Gastrocnemius medialis (tissue), 4 donors: ENCODE measurements at regions not wholly inside any gene's neighbourhood (a gene's known extent, or its start where the extent isn't known, plus 50 kb on each side); places are given as distances from the start of the nearest gene placed in this dataset.

Source experiments
- ATAC-seq, 2 donors: fragments of 150-250 bp; one replicate each; pipeline ENCODE4 v1.9.1; 2016
- DNase-seq, 2 donors: peaks; one replicate each; pipeline ENCODE4 v3.0.0-alpha.2; 2019
- H3K27ac ChIP-seq, 4 donors: fragments of 200-600 bp; sonication (generic); 1 replicate in 1 of 4; 2 replicates in 3 of 4; pipeline ENCODE4 v1.5.1; 2016 to 2018; ENCODE audit warnings: mild to moderate bottlenecking in 2 of 4, moderate library complexity in 1 of 4
- H3K27me3 ChIP-seq, 3 donors: fragments of 200-600 bp; sonication (generic) in 2 of 3; 1 replicate in 1 of 3; 2 replicates in 2 of 3; pipeline versions ENCODE4 v1.5.1 to v1.6.0; 2016 to 2019; ENCODE audit warnings: mild to moderate bottlenecking in 1 of 3, moderate library complexity in 1 of 3
- H3K36me3 ChIP-seq, 2 donors: fragments of 200-600 bp; sonication (generic) in 1 of 2; one replicate each; pipeline ENCODE4 v1.5.1; 2017 to 2018
- H3K4me1 ChIP-seq, 2 donors: fragments of 200-600 bp; sonication (generic) in 1 of 2; one replicate each; pipeline ENCODE4 v1.5.1; 2016 to 2017; ENCODE audit warnings: mild to moderate bottlenecking in 2 of 2
- H3K4me3 ChIP-seq, 4 donors: fragments of 200-600 bp; sonication (generic) in 3 of 4; 1 replicate in 1 of 4; 2 replicates in 3 of 4; pipeline ENCODE4 v1.5.1; 2016 to 2019; ENCODE audit warnings: mild to moderate bottlenecking in 2 of 4
- H3K9me3 ChIP-seq, 3 donors: fragments of 200-600 bp; sonication (generic) in 2 of 3; 1 replicate in 1 of 3; 2 replicates in 2 of 3; pipeline ENCODE4 v1.5.1; 2016 to 2019
- CTCF ChIP-seq, 5 experiments: fragments of 450-650 bp in 3 of 5; fragments of 200-600 bp in 2 of 5; sonication (generic) in 2 of 5; IDR thresholded peaks in 4 of 5; conservative IDR thresholded peaks in 1 of 5; 1 replicate in 4 of 5; 2 replicates in 1 of 5; pipeline ENCODE4 v1.5.1; 2016 to 2019; ENCODE audit warnings: antibody characterized with exemption in 5 of 5, mild to moderate bottlenecking in 3 of 5, moderate library complexity in 3 of 5
- POLR2A ChIP-seq, 2 donors: fragments of 450-650 bp; IDR thresholded peaks; one replicate each; pipeline ENCODE4 v1.6.1; 2017; ENCODE audit warnings: antibody characterized with exemption in 2 of 2, mild to moderate bottlenecking in 2 of 2, moderate library complexity in 2 of 2
- in situ Hi-C, 4 donors: fragments of 200-750 bp; cut with MboI; loops; one replicate each; pipeline versions ENCODE4 v1.15.0 to v1.8.0; 2017; ENCODE audit warnings: low sequenced_read_pairs in 4 of 4
- intact Hi-C: fragments of 100-400 bp; cut with DNase I; formaldehyde crosslinking; loops from one replicate; pipeline ENCODE4 v1.15.1; 2023; ENCODE audit warnings: low total_unique reads

GRCh38 chr4:103802766-103803165, 83.0 kb upstream of the TACR3 start:
- intact Hi-C loops: no loop called here
- no peak for TF ChIP-seq CTCF (IDR thresholded peaks at IDR 0.05 in 4 of 5, conservative IDR thresholded peaks at IDR 0.05 in 1 of 5)
- no peak for TF ChIP-seq POLR2A (IDR thresholded peaks at IDR 0.05)
- DNase-seq (no peak), ATAC-seq (no peak)
- no peaks in the 10 kb centered on the region for H3K36me3 ChIP-seq
- H3K9me3 ChIP-seq: no peaks in the 10 kb centered on the region
- H3K4me1 ChIP-seq: no peaks in the 10 kb centered on the region
- in situ Hi-C loops: no loop called here
- no peak overlapping the region for H3K4me3 ChIP-seq
- H3K27me3 ChIP-seq: no peaks in the 10 kb centered on the region
- H3K27ac ChIP-seq: no peak overlapping the region

- H3K27ac ChIP-seq: no peak overlapping the region
- H3K4me1 ChIP-seq: no peaks in the 10 kb centered on the region
- no peak for ATAC-seq
- no peak for DNase-seq
- no peak overlapping the region for H3K4me3 ChIP-seq
- peaks cover 0 to 4% (median 0%) of the 10 kb centered on the region in 3 donors for H3K9me3 ChIP-seq
- no peaks in the 10 kb centered on the region for H3K27me3 ChIP-seq
- in situ Hi-C loops (no loop called here), intact Hi-C loops (no loop called here)
- TF ChIP-seq POLR2A (IDR thresholded peaks at IDR 0.05) (no peak), CTCF (IDR thresholded peaks at IDR 0.05 in 4 of 5, conservative IDR thresholded peaks at IDR 0.05 in 1 of 5) (no peak)
- no peaks in the 10 kb centered on the region for H3K36me3 ChIP-seq
These were observed 67.3 kb upstream of the TACR3 start for GRCh38 chr4:103787057-103787456.

- Histone ChIP-seq H3K4me3 (no peak overlapping the region), H3K9me3 (peaks cover 0 to 4% (median 0%) of the 10 kb centered on the region in 3 donors), H3K4me1 (no peaks in the 10 kb centered on the region), H3K27me3 (no peaks in the 10 kb centered on the region), H3K36me3 (no peaks in the 10 kb centered on the region), H3K27ac (no peak overlapping the region)
- DNase-seq (no peak), ATAC-seq (no peak)
- intact Hi-C loops (no loop called here), in situ Hi-C loops (no loop called here)
- no peak for TF ChIP-seq CTCF (IDR thresholded peaks at IDR 0.05 in 4 of 5, conservative IDR thresholded peaks at IDR 0.05 in 1 of 5)
- no peak for TF ChIP-seq POLR2A (IDR thresholded peaks at IDR 0.05)
These were observed 66.8 kb upstream of the TACR3 start for GRCh38 chr4:103786593-103786992.

GRCh38 chr4:103786014-103786413, 66.2 kb upstream of the TACR3 start:
- Histone ChIP-seq H3K9me3 (peaks cover 0 to 4% (median 0%) of the 10 kb centered on the region in 3 donors), H3K4me3 (no peak overlapping the region), H3K4me1 (no peaks in the 10 kb centered on the region), H3K27ac (no peak overlapping the region), H3K27me3 (no peaks in the 10 kb centered on the region), H3K36me3 (no peaks in the 10 kb centered on the region)
- intact Hi-C loops (no loop called here), in situ Hi-C loops (no loop called here)
- no peak for DNase-seq
- no peak for ATAC-seq
- TF ChIP-seq POLR2A (IDR thresholded peaks at IDR 0.05): no peak
- TF ChIP-seq CTCF (IDR thresholded peaks at IDR 0.05 in 4 of 5, conservative IDR thresholded peaks at IDR 0.05 in 1 of 5): peak in 2 of 5 experiments; percentile 24 to 35

GRCh38 chr4:103778221-103778620, 58.4 kb upstream of the TACR3 start:
- Histone ChIP-seq H3K27me3 (no peaks in the 10 kb centered on the region), H3K36me3 (no peaks in the 10 kb centered on the region), H3K4me3 (no peak overlapping the region), H3K27ac (no peak overlapping the region), H3K4me1 (no peaks in the 10 kb centered on the region), H3K9me3 (no peaks in the 10 kb centered on the region)
- ATAC-seq (no peak), DNase-seq (no peak)
- intact Hi-C loops (no loop called here), in situ Hi-C loops (no loop called here)
- TF ChIP-seq CTCF (IDR thresholded peaks at IDR 0.05 in 4 of 5, conservative IDR thresholded peaks at IDR 0.05 in 1 of 5) (no peak), POLR2A (IDR thresholded peaks at IDR 0.05) (no peak)
